ENCODE measurements at regions not wholly inside any gene's neighbourhood (a gene's known extent, or its start where the extent isn't known, plus 50 kb on each side); places are given as distances from the start of the nearest gene placed in this dataset.

DNA sequence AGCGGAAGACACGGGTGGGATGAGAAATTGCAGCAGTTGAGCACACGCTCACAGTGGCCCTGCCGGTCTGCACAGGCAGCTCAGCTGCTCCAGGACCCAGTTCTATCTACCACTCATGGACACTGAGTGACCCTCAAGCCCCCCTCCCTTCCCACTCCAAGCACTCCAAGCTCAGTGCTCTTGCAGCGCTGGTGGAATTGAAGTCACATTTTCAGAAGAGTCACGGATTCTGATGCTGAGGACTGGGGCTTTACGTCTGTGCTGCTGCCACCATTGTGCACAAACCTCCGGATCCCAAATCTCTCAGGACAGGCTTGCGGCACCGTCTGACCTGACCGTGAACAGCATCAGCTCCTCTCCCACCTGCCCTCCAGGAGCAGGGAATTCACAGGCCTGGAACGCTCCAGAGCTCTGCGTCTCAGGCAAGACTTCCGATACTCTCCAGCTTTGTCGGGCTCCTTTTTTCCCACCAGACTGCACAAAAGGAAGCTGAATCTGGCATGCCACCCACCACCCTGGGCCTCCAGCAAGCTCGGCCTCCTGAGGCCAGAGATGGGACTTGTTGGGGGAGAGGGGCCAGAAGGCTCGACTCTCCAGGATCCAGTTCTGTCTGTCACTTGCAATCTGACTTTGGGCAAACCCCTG, 213.1 kb upstream of the RTL1 start:
- DNase-seq: no peak
- no peak for TF ChIP-seq RFX5 (IDR thresholded peaks at IDR 0.05; ENCODE audit: low read length)
- TF ChIP-seq SMC3 (IDR thresholded peaks at IDR 0.05; ENCODE audit: low read depth, low read length): no peak
- TF ChIP-seq ELF1 (IDR thresholded peaks at IDR 0.05): no peak
- no peak for TF ChIP-seq TEAD4 (IDR thresholded peaks at IDR 0.05; ENCODE audit: borderline replicate concordance, insufficient read depth)
- no peak for TF ChIP-seq FOSL2 (IDR thresholded peaks at IDR 0.05; ENCODE audit: borderline replicate concordance, low read depth)
- TF ChIP-seq POLR2AphosphoS5 (IDR thresholded peaks at IDR 0.05; ENCODE audit: low read depth, low read length): no peak
- TF ChIP-seq GABPA (IDR thresholded peaks at IDR 0.05; ENCODE audit: low read depth): no peak
- TF ChIP-seq CHD2 (IDR thresholded peaks at IDR 0.05; ENCODE audit: low read length, partially characterized antibody): no peak
- TF ChIP-seq EP300 (IDR thresholded peaks at IDR 0.05; ENCODE audit: borderline replicate concordance in 1 of 2, low read depth in 1 of 2, low read length in 1 of 2): no peak
- TF ChIP-seq, protein P1, sequence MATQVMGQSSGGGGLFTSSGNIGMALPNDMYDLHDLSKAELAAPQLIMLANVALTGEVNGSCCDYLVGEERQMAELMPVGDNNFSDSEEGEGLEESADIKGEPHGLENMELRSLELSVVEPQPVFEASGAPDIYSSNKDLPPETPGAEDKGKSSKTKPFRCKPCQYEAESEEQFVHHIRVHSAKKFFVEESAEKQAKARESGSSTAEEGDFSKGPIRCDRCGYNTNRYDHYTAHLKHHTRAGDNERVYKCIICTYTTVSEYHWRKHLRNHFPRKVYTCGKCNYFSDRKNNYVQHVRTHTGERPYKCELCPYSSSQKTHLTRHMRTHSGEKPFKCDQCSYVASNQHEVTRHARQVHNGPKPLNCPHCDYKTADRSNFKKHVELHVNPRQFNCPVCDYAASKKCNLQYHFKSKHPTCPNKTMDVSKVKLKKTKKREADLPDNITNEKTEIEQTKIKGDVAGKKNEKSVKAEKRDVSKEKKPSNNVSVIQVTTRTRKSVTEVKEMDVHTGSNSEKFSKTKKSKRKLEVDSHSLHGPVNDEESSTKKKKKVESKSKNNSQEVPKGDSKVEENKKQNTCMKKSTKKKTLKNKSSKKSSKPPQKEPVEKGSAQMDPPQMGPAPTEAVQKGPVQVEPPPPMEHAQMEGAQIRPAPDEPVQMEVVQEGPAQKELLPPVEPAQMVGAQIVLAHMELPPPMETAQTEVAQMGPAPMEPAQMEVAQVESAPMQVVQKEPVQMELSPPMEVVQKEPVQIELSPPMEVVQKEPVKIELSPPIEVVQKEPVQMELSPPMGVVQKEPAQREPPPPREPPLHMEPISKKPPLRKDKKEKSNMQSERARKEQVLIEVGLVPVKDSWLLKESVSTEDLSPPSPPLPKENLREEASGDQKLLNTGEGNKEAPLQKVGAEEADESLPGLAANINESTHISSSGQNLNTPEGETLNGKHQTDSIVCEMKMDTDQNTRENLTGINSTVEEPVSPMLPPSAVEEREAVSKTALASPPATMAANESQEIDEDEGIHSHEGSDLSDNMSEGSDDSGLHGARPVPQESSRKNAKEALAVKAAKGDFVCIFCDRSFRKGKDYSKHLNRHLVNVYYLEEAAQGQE (IDR thresholded peaks at IDR 0.05; ENCODE audit: low read depth, low read length): no peak
- no peak for TF ChIP-seq JUND (IDR thresholded peaks at IDR 0.05)
- no peaks in the 10 kb centered on the region for H4K20me1 ChIP-seq (ENCODE audit: insufficient read depth)
- POLR2A ChIA-PET: no interaction called here
- H3K9ac ChIP-seq: no peak overlapping the region
- H3K4me3 ChIP-seq (ENCODE audit: low read depth in 2 of 2, low read length in 1 of 2): no peak overlapping the region
- H3F3A ChIP-seq (replicated peaks; ENCODE audit: insufficient read depth): no peaks in the 10 kb centered on the region
- CTCF ChIA-PET: no interaction called here
- no peak overlapping the region for H3K4me2 ChIP-seq
- H3K9me3 ChIP-seq: no peaks in the 10 kb centered on the region
- no peak overlapping the region; a peak in 1 of 4 replicates for H3K27ac ChIP-seq (ENCODE audit: low read depth in 2 of 2, low read length in 1 of 2)
- H3K79me2 ChIP-seq (ENCODE audit: insufficient read depth): no peaks in the 10 kb centered on the region
- no peaks in the 10 kb centered on the region for H3K9me2 ChIP-seq
- H2AFZ ChIP-seq (ENCODE audit: low read depth): no peak overlapping the region
- 54% methylated on average over 14 of the region's 17 CpGs for WGBS (ENCODE audit: low lambda C conversion rate)
- H3K27me3 ChIP-seq (ENCODE audit: insufficient read depth): no peaks in the 10 kb centered on the region
- H3K36me3 ChIP-seq (replicated peaks in 1 of 2; ENCODE audit: control insufficient read depth in 1 of 2, insufficient read depth in 2 of 2, low read length in 1 of 2): no peaks in the 10 kb centered on the region
- peaks cover 0 to 39% of the 10 kb centered on the region in 2 experiments; a peak in 1 of 4 replicates for H3K4me1 ChIP-seq (ENCODE audit: control insufficient read depth in 1 of 2, insufficient read depth in 2 of 2, low read depth in 1 of 2, low read length in 1 of 2)

DNA sequence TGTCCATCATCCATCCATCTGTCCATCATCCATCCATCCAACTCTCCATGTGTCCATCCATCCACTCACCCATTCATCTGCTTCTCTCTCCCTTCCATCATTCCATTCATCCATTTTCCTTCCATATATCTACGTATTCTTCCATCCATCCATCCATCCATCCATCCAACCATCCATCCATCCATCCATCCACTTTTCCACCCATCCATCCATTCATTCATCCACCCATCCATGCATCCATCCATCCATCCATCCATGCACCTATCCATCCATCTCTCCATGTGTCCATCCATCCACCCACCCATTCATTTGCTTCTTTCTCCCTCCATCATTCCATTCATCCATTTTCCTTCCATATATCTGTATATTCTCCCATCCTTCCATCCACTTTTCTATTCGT, 214.0 kb upstream of the RTL1 start:
- Histone ChIP-seq H3K9ac (no peak overlapping the region), H3K27ac (ENCODE audit: low read depth in 2 of 2, low read length in 1 of 2) (no peak overlapping the region), H3K9me3 (no peaks in the 10 kb centered on the region), H3K4me2 (no peak overlapping the region), H3K79me2 (ENCODE audit: insufficient read depth) (no peaks in the 10 kb centered on the region), H3K9me2 (no peaks in the 10 kb centered on the region), H3K27me3 (ENCODE audit: insufficient read depth) (no peaks in the 10 kb centered on the region), H3K4me1 (ENCODE audit: control insufficient read depth in 1 of 2, insufficient read depth in 2 of 2, low read depth in 1 of 2, low read length in 1 of 2) (peaks cover 0 to 33% of the 10 kb centered on the region in 2 experiments; a peak in 1 of 4 replicates), H3F3A (replicated peaks; ENCODE audit: insufficient read depth) (no peaks in the 10 kb centered on the region), H2AFZ (ENCODE audit: low read depth) (no peak overlapping the region), H3K4me3 (ENCODE audit: low read depth in 2 of 2, low read length in 1 of 2) (no peak overlapping the region), H3K36me3 (replicated peaks in 1 of 2; ENCODE audit: control insufficient read depth in 1 of 2, insufficient read depth in 2 of 2, low read length in 1 of 2) (no peaks in the 10 kb centered on the region), H4K20me1 (ENCODE audit: insufficient read depth) (no peaks in the 10 kb centered on the region)
- POLR2A ChIA-PET: no interaction called here
- CTCF ChIA-PET: no interaction called here
- DNase-seq: no peak
- WGBS (ENCODE audit: low lambda C conversion rate): 24% methylated on average over 2 of the region's 2 CpGs
- TF ChIP-seq, protein P2, sequence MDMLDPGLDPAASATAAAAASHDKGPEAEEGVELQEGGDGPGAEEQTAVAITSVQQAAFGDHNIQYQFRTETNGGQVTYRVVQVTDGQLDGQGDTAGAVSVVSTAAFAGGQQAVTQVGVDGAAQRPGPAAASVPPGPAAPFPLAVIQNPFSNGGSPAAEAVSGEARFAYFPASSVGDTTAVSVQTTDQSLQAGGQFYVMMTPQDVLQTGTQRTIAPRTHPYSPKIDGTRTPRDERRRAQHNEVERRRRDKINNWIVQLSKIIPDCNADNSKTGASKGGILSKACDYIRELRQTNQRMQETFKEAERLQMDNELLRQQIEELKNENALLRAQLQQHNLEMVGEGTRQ (IDR thresholded peaks at IDR 0.05; ENCODE audit: borderline replicate concordance, low read depth, low read length): no peak
- TF ChIP-seq EP300 (IDR thresholded peaks at IDR 0.05; ENCODE audit: borderline replicate concordance in 1 of 2, low read depth in 1 of 2, low read length in 1 of 2) (no peak), SIN3A (IDR thresholded peaks at IDR 0.05; ENCODE audit: borderline replicate concordance, low read depth, low read length) (no peak), GATA2 (CRISPR knock-in tag; IDR thresholded peaks at IDR 0.05) (no peak), FOXJ3 (CRISPR knock-in tag; IDR thresholded peaks at IDR 0.05) (no peak), YY1 (IDR thresholded peaks at IDR 0.05; ENCODE audit: low read depth) (no peak)
- TF ChIP-seq, protein P3, sequence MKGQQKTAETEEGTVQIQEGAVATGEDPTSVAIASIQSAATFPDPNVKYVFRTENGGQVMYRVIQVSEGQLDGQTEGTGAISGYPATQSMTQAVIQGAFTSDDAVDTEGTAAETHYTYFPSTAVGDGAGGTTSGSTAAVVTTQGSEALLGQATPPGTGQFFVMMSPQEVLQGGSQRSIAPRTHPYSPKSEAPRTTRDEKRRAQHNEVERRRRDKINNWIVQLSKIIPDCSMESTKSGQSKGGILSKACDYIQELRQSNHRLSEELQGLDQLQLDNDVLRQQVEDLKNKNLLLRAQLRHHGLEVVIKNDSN (IDR thresholded peaks at IDR 0.05; ENCODE audit: borderline replicate concordance, low read depth): no peak
- TF ChIP-seq, protein P4, sequence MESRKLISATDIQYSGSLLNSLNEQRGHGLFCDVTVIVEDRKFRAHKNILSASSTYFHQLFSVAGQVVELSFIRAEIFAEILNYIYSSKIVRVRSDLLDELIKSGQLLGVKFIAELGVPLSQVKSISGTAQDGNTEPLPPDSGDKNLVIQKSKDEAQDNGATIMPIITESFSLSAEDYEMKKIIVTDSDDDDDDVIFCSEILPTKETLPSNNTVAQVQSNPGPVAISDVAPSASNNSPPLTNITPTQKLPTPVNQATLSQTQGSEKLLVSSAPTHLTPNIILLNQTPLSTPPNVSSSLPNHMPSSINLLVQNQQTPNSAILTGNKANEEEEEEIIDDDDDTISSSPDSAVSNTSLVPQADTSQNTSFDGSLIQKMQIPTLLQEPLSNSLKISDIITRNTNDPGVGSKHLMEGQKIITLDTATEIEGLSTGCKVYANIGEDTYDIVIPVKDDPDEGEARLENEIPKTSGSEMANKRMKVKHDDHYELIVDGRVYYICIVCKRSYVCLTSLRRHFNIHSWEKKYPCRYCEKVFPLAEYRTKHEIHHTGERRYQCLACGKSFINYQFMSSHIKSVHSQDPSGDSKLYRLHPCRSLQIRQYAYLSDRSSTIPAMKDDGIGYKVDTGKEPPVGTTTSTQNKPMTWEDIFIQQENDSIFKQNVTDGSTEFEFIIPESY (IDR thresholded peaks at IDR 0.05; ENCODE audit: borderline replicate concordance, low read depth): no peak
- TF ChIP-seq, protein P5, sequence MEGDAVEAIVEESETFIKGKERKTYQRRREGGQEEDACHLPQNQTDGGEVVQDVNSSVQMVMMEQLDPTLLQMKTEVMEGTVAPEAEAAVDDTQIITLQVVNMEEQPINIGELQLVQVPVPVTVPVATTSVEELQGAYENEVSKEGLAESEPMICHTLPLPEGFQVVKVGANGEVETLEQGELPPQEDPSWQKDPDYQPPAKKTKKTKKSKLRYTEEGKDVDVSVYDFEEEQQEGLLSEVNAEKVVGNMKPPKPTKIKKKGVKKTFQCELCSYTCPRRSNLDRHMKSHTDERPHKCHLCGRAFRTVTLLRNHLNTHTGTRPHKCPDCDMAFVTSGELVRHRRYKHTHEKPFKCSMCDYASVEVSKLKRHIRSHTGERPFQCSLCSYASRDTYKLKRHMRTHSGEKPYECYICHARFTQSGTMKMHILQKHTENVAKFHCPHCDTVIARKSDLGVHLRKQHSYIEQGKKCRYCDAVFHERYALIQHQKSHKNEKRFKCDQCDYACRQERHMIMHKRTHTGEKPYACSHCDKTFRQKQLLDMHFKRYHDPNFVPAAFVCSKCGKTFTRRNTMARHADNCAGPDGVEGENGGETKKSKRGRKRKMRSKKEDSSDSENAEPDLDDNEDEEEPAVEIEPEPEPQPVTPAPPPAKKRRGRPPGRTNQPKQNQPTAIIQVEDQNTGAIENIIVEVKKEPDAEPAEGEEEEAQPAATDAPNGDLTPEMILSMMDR (IDR thresholded peaks at IDR 0.05): no peak

Measured in SK-N-SH (cell line).